Sigmoid colon (tissue), 6 donors: ENCODE measurements at regions not wholly inside any gene's neighbourhood (a gene's known extent, or its start where the extent isn't known, plus 50 kb on each side); places are given as distances from the start of the nearest gene placed in this dataset.

ENCODE experiments used
- DNase-seq: peaks from one replicate; pipeline ENCODE4 v3.0.0-alpha.2; 2019
- H3K27ac ChIP-seq, 4 donors: fragments of 200-600 bp; sonication (generic); one replicate each; pipeline ENCODE4 v1.5.1; 2016 to 2019; ENCODE audit warnings: mild to moderate bottlenecking in 1 of 4
- H3K27me3 ChIP-seq, 3 donors: fragments of 200-600 bp; sonication (generic); one replicate each; pipeline ENCODE4 v1.5.1; 2019; ENCODE audit warnings: mild to moderate bottlenecking in 1 of 3
- H3K36me3 ChIP-seq, 4 donors: fragments of 200-600 bp; sonication (generic); one replicate each; pipeline ENCODE4 v1.5.1; 2016 to 2019
- H3K4me1 ChIP-seq, 4 donors: fragments of 200-600 bp; sonication (generic); one replicate each; pipeline ENCODE4 v1.5.1; 2017 to 2019
- H3K4me3 ChIP-seq, 4 donors: fragments of 200-600 bp; sonication (generic); one replicate each; pipeline ENCODE4 v1.5.1; 2017 to 2019; ENCODE audit warnings: mild to moderate bottlenecking in 2 of 4, moderate library complexity in 1 of 4
- H3K9me3 ChIP-seq, 4 donors: fragments of 200-600 bp in 3 of 4; sonication (generic) in 3 of 4; one replicate each; pipeline versions ENCODE4 v1.5.1 to v1.6.1; 2013 to 2019
- CTCF ChIP-seq, 4 experiments: fragments of 450-650 bp in 3 of 4; fragments of 200-600 bp in 1 of 4; IDR thresholded peaks; one replicate each; pipeline ENCODE4 v1.5.1; 2016 to 2019; ENCODE audit warnings: antibody characterized with exemption in 4 of 4, mild to moderate bottlenecking in 3 of 4, moderate library complexity in 2 of 4
- EP300 ChIP-seq, 4 donors: sonication (generic); formaldehyde crosslinking; IDR thresholded peaks; one replicate each; pipeline ENCODE4 v1.6.1; 2017; ENCODE audit warnings: antibody characterized with exemption in 4 of 4
- POLR2A ChIP-seq, 2 donors: fragments of 450-650 bp; IDR thresholded peaks; one replicate each; pipeline ENCODE4 v1.6.1; 2016; ENCODE audit warnings: antibody characterized with exemption in 2 of 2, mild to moderate bottlenecking in 2 of 2, moderate library complexity in 2 of 2
- POLR2AphosphoS5 ChIP-seq, 4 donors: sonication (generic); formaldehyde crosslinking; IDR thresholded peaks; one replicate each; pipeline ENCODE4 v1.6.1; 2017; ENCODE audit warnings: antibody characterized with exemption in 4 of 4
- WGBS, 2 donors: extraction: QIAGEN DNeasy Blood & Tissue Kit; methylation state at CpG; one replicate each; pipeline ENCODE4 v1.1.7; 2013; 5-methylcytosine and 5-hydroxymethylcytosine counted together
- intact Hi-C: fragments of 100-400 bp; cut with DNase I; formaldehyde crosslinking; loops from one replicate; pipeline ENCODE4 v1.15.1; 2023
- donor health status: healthy with polysubstance abuse.
- donor health status: healthy.

- Histone ChIP-seq H3K27ac (no peak overlapping the region), H3K4me3 (no peak overlapping the region), H3K36me3 (no peaks in the 10 kb centered on the region), H3K9me3 (no peaks in the 10 kb centered on the region), H3K4me1 (peaks cover 0 to 10% (median 0%) of the 10 kb centered on the region in 4 donors), H3K27me3 (no peaks in the 10 kb centered on the region)
- 80 to 84% methylated on average over 2 of the region's 2 CpGs for WGBS, 2 donors
- intact Hi-C loops: no loop called here
- no peak for DNase-seq
- TF ChIP-seq CTCF (IDR thresholded peaks at IDR 0.05): no peak
These were observed 160.5 kb downstream of the PTBP2 start for GRCh38 chr1:96882096-96882495.

DNA sequence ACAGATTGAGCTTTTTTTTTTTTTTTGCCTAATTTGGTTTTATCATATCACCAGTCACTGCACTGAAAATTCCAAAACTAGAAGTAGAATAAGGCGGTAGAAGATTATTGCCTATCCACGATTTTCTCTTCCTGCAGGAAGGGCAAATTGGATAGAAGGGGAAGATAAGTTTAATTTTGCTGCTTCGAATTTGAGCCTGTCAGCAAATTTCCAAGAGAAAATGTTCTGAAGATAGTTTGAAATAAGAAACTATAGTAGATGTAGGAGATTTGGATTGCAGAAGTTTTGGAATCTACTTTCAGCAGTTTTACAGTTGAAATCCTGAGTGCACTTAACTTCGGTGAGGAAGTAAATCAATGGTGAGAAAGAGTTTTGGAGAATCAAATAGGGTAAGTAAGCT is 164.9 kb downstream of the PTBP2 start:
- peaks cover 0 to 10% (median 0%) of the 10 kb centered on the region in 4 donors for H3K4me1 ChIP-seq
- peaks cover 0 to 6% (median 0%) of the 10 kb centered on the region in 4 donors for H3K9me3 ChIP-seq
- 77 to 87% methylated on average over 4 of the region's 4 CpGs for WGBS, 2 donors
- no peaks in the 10 kb centered on the region for H3K36me3 ChIP-seq
- H3K27me3 ChIP-seq: no peaks in the 10 kb centered on the region
- DNase-seq: no peak
- no peak overlapping the region for H3K27ac ChIP-seq
- intact Hi-C loops: no loop called here
- TF ChIP-seq EP300 (IDR thresholded peaks at IDR 0.05) (no peak), POLR2AphosphoS5 (IDR thresholded peaks at IDR 0.05) (no peak), POLR2A (IDR thresholded peaks at IDR 0.05) (no peak), CTCF (IDR thresholded peaks at IDR 0.05) (no peak)
- H3K4me3 ChIP-seq: no peak overlapping the region

DNA sequence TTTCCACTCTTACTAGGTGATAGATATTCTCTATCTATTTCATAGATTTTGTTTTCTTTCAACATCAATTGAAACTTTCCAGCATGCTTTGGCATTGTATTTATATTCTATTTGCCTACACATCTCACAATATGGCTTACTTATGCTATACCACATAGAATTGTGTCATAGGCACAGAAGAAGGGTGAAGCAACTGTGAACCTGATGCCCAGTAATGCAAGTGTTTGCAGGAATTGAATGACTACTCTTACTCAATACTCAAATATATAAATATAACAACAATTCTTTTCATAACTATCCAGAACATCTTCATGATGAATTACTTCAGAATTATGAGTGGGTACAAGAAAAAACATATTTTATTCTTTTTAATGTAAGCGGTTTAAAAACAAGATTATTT is 165.9 kb downstream of the PTBP2 start:
- Histone ChIP-seq H3K27me3 (no peaks in the 10 kb centered on the region), H3K4me1 (peaks cover 0 to 1% (median 0%) of the 10 kb centered on the region in 4 donors), H3K36me3 (no peaks in the 10 kb centered on the region), H3K9me3 (peaks cover 0 to 6% (median 0%) of the 10 kb centered on the region in 4 donors), H3K4me3 (no peak overlapping the region), H3K27ac (no peak overlapping the region)
- DNase-seq: no peak
- no peak for TF ChIP-seq POLR2A (IDR thresholded peaks at IDR 0.05)
- no peak for TF ChIP-seq EP300 (IDR thresholded peaks at IDR 0.05)
- no peak for TF ChIP-seq CTCF (IDR thresholded peaks at IDR 0.05)
- TF ChIP-seq POLR2AphosphoS5 (IDR thresholded peaks at IDR 0.05): no peak
- intact Hi-C loops: no loop called here
- WGBS, 2 donors: 94 to 95% methylated on average over 1 of the region's 1 CpG

DNA sequence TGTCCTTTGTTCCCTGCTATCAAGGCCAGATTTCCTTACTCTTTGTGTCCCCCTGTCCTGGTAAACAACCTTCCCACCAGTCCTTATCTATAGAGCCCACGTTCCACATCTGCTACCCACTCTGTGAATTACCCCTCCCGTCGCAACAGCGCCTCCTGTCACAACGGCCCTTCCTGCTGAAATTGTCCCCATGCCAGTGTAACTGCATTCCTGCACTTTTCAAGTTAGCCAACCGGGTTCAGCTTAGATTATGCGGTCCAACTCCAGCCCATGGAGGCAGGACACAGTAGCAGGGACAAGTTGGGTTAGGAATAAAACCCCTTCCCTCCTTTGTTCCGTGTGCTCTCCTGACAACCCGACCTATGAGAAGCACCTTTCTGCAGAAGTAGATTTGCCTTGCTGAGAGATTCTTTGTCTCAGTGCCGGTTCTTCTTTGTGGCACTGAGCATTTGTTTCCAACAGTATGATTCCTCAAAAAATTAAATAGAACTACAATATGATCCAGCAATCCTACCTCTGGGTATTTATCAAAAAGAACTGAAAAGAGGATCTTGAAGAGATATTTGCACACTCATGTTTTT is 180.3 kb downstream of the PTBP2 start:
- no peaks in the 10 kb centered on the region for H3K27me3 ChIP-seq
- 89 to 92% methylated on average over 10 of the region's 10 CpGs for WGBS, 2 donors
- DNase-seq: no peak

More for the DNA sequence above, 180.3 kb downstream of the PTBP2 start:
- no peaks in the 10 kb centered on the region for H3K4me1 ChIP-seq
- peaks cover 0 to 9% (median 4%) of the 10 kb centered on the region in 4 donors for H3K9me3 ChIP-seq
- H3K27ac ChIP-seq: no peak overlapping the region
- intact Hi-C loops: no loop called here
- TF ChIP-seq POLR2A (IDR thresholded peaks at IDR 0.05) (no peak), POLR2AphosphoS5 (IDR thresholded peaks at IDR 0.05) (no peak), CTCF (IDR thresholded peaks at IDR 0.05) (no peak), EP300 (IDR thresholded peaks at IDR 0.05) (no peak)
- no peaks in the 10 kb centered on the region for H3K36me3 ChIP-seq
- H3K4me3 ChIP-seq: no peak overlapping the region
